HEK293 (cell line): ENCODE measurements at regions not wholly inside any gene's neighbourhood (a gene's known extent, or its start where the extent isn't known, plus 50 kb on each side); places are given as distances from the start of the nearest gene placed in this dataset.
"Not testable (repeated sequence)": the region's sequence is repeated elsewhere in the genome, so short reads cannot be mapped to it uniquely, and the experiment has no call there.

Experiments used
- GLI2 ChIP-seq: fragments of 450-650 bp; formaldehyde crosslinking; IDR thresholded peaks from 2 replicates; pipeline ENCODE4; 2017; ENCODE audit warnings: missing biosample characterization, missing genetic modification characterization, low read depth, borderline replicate concordance
- KLF16 ChIP-seq: fragments of 450-650 bp; formaldehyde crosslinking; IDR thresholded peaks from 2 replicates; pipeline ENCODE4 v1.5.1; 2017; ENCODE audit warnings: missing biosample characterization, missing genetic modification characterization
- REST ChIP-seq: fragments of 450-650 bp; formaldehyde crosslinking; IDR thresholded peaks from 2 replicates; pipeline ENCODE4 v1.5.1; 2016; ENCODE audit warnings: missing biosample characterization, missing genetic modification characterization
- ZNF18 ChIP-seq: fragments of 450-650 bp; formaldehyde crosslinking; IDR thresholded peaks from 2 replicates; pipeline ENCODE4 v1.5.1; 2016; ENCODE audit warnings: missing biosample characterization, missing genetic modification characterization
- ZNF24 ChIP-seq: fragments of 450-650 bp; formaldehyde crosslinking; IDR thresholded peaks from 2 replicates; pipeline ENCODE4 v1.5.1; 2016; ENCODE audit warnings: missing biosample characterization, missing genetic modification characterization
- ZNF266 ChIP-seq: fragments of 450-650 bp; formaldehyde crosslinking; IDR thresholded peaks from 2 replicates; pipeline ENCODE4 v1.5.1; 2016; ENCODE audit warnings: missing biosample characterization, missing genetic modification characterization, low read depth
- ZNF561 ChIP-seq: fragments of 450-650 bp; IDR thresholded peaks from 2 replicates; pipeline ENCODE4 v1.5.1; 2018; ENCODE audit warnings: missing biosample characterization, missing genetic modification characterization, borderline replicate concordance
- ZNF571 ChIP-seq: fragments of 450-650 bp; formaldehyde crosslinking; IDR thresholded peaks from 2 replicates; pipeline ENCODE4 v1.5.0; 2017; ENCODE audit warnings: missing biosample characterization, missing genetic modification characterization
- ZXDB ChIP-seq: fragments of 450-650 bp; formaldehyde crosslinking; IDR thresholded peaks from 2 replicates; pipeline ENCODE4 v1.5.1; 2016; ENCODE audit warnings: missing biosample characterization, missing genetic modification characterization
- TF ChIP-seq, protein P1 (sequence below): fragments of 450-650 bp; formaldehyde crosslinking; IDR thresholded peaks from 2 replicates; pipeline ENCODE4 v1.5.1; 2016; ENCODE audit warnings: missing biosample characterization, missing genetic modification characterization
- TF ChIP-seq, protein P2 (sequence below): fragments of 450-650 bp; formaldehyde crosslinking; IDR thresholded peaks from 2 replicates; pipeline ENCODE4 v1.5.1; 2016; ENCODE audit warnings: missing biosample characterization, missing genetic modification characterization
- TF ChIP-seq, protein P3 (sequence below): fragments of 450-650 bp; formaldehyde crosslinking; IDR thresholded peaks from 2 replicates; pipeline ENCODE4 v1.5.1; 2016; ENCODE audit warnings: missing biosample characterization, missing genetic modification characterization

DNA sequence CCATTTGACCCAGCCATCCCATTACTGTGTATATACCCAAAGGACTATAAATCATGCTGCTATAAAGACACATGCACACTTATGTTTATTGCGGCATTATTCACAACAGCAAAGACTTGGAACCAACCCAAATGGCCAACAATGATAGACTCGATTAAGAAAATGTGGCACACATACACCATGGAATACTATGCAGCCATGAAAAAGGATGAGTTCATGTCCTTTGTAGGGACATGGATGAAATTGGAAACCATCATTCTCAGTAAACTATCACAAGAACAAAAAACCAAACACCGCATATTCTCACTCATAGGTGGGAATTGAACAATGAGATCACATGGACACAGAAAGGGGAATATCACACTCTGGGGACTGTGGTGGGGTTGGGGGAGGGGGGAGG, 242.7 kb upstream of the FOXF1 start:
- not testable (repeated sequence) for TF ChIP-seq ZNF24 (tag by site-specific recombination); ZXDB (tag by site-specific recombination); KLF16 (tag by site-specific recombination); ZNF18; REST (tag by site-specific recombination); ZNF561 (tag by site-specific recombination); ZNF571 (tag by site-specific recombination); GLI2 (tag by site-specific recombination); ZNF266 (tag by site-specific recombination)
- TF ChIP-seq, protein P1, sequence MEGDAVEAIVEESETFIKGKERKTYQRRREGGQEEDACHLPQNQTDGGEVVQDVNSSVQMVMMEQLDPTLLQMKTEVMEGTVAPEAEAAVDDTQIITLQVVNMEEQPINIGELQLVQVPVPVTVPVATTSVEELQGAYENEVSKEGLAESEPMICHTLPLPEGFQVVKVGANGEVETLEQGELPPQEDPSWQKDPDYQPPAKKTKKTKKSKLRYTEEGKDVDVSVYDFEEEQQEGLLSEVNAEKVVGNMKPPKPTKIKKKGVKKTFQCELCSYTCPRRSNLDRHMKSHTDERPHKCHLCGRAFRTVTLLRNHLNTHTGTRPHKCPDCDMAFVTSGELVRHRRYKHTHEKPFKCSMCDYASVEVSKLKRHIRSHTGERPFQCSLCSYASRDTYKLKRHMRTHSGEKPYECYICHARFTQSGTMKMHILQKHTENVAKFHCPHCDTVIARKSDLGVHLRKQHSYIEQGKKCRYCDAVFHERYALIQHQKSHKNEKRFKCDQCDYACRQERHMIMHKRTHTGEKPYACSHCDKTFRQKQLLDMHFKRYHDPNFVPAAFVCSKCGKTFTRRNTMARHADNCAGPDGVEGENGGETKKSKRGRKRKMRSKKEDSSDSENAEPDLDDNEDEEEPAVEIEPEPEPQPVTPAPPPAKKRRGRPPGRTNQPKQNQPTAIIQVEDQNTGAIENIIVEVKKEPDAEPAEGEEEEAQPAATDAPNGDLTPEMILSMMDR = not testable (repeated sequence)
- TF ChIP-seq, protein P2, sequence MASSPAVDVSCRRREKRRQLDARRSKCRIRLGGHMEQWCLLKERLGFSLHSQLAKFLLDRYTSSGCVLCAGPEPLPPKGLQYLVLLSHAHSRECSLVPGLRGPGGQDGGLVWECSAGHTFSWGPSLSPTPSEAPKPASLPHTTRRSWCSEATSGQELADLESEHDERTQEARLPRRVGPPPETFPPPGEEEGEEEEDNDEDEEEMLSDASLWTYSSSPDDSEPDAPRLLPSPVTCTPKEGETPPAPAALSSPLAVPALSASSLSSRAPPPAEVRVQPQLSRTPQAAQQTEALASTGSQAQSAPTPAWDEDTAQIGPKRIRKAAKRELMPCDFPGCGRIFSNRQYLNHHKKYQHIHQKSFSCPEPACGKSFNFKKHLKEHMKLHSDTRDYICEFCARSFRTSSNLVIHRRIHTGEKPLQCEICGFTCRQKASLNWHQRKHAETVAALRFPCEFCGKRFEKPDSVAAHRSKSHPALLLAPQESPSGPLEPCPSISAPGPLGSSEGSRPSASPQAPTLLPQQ (tag by site-specific recombination) = not testable (repeated sequence)
- TF ChIP-seq, protein P3, sequence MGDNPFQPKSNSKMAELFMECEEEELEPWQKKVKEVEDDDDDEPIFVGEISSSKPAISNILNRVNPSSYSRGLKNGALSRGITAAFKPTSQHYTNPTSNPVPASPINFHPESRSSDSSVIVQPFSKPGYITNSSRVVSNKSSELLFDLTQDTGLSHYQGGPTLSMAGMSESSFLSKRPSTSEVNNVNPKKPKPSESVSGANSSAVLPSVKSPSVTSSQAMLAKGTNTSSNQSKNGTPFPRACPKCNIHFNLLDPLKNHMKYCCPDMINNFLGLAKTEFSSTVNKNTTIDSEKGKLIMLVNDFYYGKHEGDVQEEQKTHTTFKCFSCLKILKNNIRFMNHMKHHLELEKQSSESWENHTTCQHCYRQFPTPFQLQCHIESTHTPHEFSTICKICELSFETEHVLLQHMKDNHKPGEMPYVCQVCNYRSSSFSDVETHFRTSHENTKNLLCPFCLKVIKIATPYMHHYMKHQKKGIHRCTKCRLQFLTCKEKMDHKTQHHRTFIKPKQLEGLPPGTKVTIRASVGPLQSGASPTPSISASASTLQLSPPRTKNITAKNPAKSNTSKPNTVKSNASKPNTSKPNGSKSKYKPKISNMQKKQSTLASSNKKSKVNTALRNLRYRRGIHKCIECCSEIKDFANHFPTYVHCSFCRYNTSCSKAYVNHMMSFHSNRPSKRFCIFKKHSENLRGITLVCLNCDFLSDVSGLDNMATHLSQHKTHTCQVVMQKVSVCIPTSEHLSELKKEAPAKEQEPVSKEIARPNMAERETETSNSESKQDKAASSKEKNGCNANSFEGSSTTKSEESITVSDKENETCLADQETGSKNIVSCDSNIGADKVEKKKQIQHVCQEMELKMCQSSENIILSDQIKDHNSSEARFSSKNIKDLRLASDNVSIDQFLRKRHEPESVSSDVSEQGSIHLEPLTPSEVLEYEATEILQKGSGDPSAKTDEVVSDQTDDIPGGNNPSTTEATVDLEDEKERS (tag by site-specific recombination) = not testable (repeated sequence)
